Glutamatergic neuron (in vitro differentiated cells): ENCODE measurements at regions not wholly inside any gene's neighbourhood (a gene's known extent, or its start where the extent isn't known, plus 50 kb on each side); places are given as distances from the start of the nearest gene placed in this dataset.

Source experiments
- DNase-seq: peaks from one replicate; pipeline ENCODE4 v3.0.0; 2022
- H3K27ac Mint-ChIP-seq: one replicate; pipeline ENCODE4 v1.8.0; 2020; ENCODE audit warnings: mild to moderate bottlenecking, mixed read lengths, inconsistent platforms; ENCODE audit not compliant: unreplicated experiment
- H3K27me3 Mint-ChIP-seq: one replicate; pipeline ENCODE4 v1.8.0; 2020; ENCODE audit warnings: mild to moderate bottlenecking, moderate library complexity, mixed read lengths, inconsistent platforms; ENCODE audit not compliant: unreplicated experiment
- H3K36me3 Mint-ChIP-seq: one replicate; pipeline ENCODE4 v1.8.0; 2020; ENCODE audit warnings: mild to moderate bottlenecking, mixed read lengths, inconsistent platforms; ENCODE audit not compliant: unreplicated experiment
- H3K4me1 Mint-ChIP-seq: one replicate; pipeline ENCODE4 v1.8.0; 2020; ENCODE audit warnings: mild to moderate bottlenecking, low read depth, mixed read lengths, inconsistent platforms; ENCODE audit not compliant: unreplicated experiment
- H3K4me3 Mint-ChIP-seq: one replicate; pipeline ENCODE4 v1.8.0; 2020; ENCODE audit warnings: mild to moderate bottlenecking, mixed read lengths, inconsistent platforms; ENCODE audit not compliant: unreplicated experiment
- H3K9me3 Mint-ChIP-seq: one replicate; pipeline ENCODE4 v1.8.0; 2020; ENCODE audit warnings: mild to moderate bottlenecking, moderate library complexity, mixed read lengths, inconsistent platforms; ENCODE audit not compliant: unreplicated experiment
- TF ChIP-seq, protein P1 (sequence below): fragments of 200-600 bp; sonication (generic); IDR thresholded peaks from one replicate; pipeline ENCODE4 v1.5.0; 2021; ENCODE audit not compliant: partially characterized antibody, unreplicated experiment

DNA sequence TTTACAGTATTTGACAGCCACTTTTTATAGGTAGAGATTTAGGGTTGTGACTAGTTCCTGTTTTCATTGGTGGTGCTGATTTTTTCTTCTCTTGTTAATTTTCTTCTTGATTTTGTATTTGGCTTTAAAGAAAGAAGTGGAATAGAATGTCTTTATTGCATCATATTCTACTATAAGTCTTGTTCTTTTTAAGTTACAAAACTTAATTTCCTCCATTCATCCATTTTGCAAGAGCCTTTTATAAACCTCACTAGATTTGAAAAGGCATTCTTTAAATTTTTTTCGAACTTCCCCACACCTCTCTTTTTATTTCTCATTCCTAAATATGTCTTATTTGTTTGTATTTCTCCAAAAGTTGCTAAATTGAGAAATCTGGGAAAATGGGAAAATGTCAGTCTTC is 1368.6 kb upstream of the ADGRL4 start:
- Mint-ChIP-seq H3K4me1 (no peaks in the 10 kb centered on the region), H3K9me3 (no peaks in the 10 kb centered on the region), H3K36me3 (no peaks in the 10 kb centered on the region), H3K27me3 (peaks cover 1% of the 10 kb centered on the region), H3K27ac (no peak overlapping the region), H3K4me3 (no peak overlapping the region)
- no peak for DNase-seq
- TF ChIP-seq, protein P1, sequence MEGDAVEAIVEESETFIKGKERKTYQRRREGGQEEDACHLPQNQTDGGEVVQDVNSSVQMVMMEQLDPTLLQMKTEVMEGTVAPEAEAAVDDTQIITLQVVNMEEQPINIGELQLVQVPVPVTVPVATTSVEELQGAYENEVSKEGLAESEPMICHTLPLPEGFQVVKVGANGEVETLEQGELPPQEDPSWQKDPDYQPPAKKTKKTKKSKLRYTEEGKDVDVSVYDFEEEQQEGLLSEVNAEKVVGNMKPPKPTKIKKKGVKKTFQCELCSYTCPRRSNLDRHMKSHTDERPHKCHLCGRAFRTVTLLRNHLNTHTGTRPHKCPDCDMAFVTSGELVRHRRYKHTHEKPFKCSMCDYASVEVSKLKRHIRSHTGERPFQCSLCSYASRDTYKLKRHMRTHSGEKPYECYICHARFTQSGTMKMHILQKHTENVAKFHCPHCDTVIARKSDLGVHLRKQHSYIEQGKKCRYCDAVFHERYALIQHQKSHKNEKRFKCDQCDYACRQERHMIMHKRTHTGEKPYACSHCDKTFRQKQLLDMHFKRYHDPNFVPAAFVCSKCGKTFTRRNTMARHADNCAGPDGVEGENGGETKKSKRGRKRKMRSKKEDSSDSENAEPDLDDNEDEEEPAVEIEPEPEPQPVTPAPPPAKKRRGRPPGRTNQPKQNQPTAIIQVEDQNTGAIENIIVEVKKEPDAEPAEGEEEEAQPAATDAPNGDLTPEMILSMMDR = no peak

DNA sequence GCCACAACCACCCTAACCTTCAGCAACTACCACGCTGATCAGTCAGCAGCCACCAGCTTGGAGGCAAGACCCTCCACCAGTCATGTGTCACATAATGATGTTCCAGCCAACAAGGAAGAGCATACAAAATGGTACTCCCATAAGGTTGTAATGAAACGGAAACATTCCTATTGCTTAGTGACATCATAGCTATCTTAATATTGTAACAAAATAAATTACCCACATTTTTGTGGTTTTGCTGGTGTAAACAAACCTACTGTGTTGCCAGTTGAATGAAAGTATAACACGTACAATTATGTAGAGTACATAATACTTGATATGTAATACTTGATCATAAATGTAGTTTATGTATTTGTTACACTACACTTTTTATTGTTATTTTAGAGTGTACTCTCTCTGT is 1363.2 kb upstream of the ADGRL4 start:
- no peaks in the 10 kb centered on the region for H3K36me3 Mint-ChIP-seq
- no peak for DNase-seq
- peaks cover 2% of the 10 kb centered on the region for H3K9me3 Mint-ChIP-seq
- TF ChIP-seq, protein P1 = no peak
- no peaks in the 10 kb centered on the region for H3K27me3 Mint-ChIP-seq
- no peak overlapping the region for H3K27ac Mint-ChIP-seq
- no peak overlapping the region for H3K4me3 Mint-ChIP-seq
- H3K4me1 Mint-ChIP-seq = peaks cover 6% of the 10 kb centered on the region

DNA sequence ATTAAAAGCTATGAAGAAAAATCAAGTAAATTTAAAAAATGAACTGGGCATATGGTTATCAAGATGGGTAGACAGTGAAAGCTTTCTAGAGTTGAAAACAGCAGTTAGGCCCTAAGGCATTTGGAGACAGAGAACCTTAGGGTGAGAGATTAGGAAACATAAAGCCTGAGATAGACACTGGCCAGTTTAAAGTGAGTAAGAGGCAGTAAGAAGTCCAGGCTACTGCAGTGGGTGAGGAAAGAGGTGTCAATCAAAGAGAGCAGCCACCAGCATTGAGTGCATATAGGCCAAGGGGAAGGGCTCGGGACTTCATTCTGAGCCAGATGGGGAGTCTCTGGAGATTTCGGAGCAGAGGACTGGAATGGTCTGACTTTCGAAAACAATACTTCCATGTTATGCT is 1360.5 kb upstream of the ADGRL4 start:
- Mint-ChIP-seq H3K4me1 (peaks cover 6% of the 10 kb centered on the region), H3K36me3 (no peaks in the 10 kb centered on the region), H3K9me3 (peaks cover 2% of the 10 kb centered on the region), H3K4me3 (no peak overlapping the region), H3K27me3 (no peaks in the 10 kb centered on the region), H3K27ac (no peak overlapping the region)
- DNase-seq = no peak
- TF ChIP-seq, protein P1 = no peak

DNA sequence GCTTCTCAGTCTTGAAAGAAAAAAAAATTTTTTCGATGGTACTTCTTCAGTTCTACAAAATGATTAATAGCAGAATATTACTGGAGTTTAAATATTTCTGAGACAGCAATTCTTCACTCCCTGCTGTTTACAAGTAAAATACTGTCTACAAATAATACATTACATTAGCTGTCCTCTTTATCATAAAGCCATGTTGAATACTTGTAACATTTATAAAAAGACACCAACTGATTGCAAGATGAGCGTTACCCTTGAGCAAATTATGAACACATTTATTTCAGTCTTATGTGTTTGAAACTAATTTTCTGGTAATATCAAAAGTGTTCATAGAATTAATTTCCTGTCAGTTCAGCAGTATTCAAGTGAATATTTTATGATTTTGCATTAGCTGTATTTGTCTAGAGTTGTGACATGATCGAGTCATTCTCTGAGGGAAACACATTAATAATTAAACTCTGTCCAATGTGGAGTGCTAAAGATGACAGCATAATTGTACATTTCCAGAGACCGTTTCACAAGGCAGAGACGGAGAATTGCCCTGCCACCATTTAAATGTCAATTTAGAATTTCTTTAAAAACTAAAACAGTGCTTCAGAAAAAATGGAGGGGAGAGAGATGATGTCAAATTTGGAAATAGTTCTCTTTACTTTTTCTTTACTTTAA is 1359.0 kb upstream of the ADGRL4 start:
- TF ChIP-seq, protein P1 = no peak
- peaks cover 6% of the 10 kb centered on the region for H3K4me1 Mint-ChIP-seq
- no peaks in the 10 kb centered on the region for H3K27me3 Mint-ChIP-seq
- no peak overlapping the region for H3K4me3 Mint-ChIP-seq
- no peak for DNase-seq
- H3K27ac Mint-ChIP-seq = no peak overlapping the region
- peaks cover 2% of the 10 kb centered on the region for H3K9me3 Mint-ChIP-seq
- no peaks in the 10 kb centered on the region for H3K36me3 Mint-ChIP-seq

DNA sequence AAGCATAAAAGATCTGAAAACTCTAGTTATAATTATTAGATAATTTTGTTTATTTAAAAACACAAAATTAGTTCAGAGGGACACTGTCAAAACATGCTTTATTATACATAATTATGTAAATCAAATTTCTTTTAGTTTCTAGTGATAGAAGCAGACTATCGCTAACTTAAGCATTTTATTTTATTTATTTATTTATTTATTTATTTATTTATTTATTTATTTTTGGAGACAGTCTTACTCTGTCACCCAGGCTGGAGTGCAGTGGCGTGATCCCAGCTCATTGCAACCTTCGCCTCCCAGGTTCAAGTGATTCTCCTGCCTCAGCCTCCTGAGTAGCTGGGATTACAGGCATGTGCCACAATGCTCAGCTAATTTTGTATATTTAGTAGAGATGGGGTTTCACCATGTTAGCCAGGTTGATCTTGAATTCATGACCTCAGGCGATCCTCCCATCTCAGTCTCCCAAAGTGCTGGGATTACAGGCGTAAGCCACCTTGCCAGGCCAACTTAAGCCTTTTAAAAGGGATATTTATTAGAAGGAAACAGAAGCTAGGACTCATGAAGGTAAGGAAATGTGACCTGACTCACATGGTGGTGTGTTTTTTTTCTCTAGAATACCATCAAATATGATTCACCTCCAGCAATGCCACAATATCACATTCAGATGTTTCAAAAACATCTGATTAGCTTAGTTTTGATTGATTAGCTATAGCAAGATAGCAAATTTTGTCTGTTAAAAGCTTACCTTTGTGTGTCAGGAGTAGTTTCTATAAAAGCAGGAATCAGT is 1357.4 kb upstream of the ADGRL4 start:
- no peaks in the 10 kb centered on the region for H3K36me3 Mint-ChIP-seq
- H3K4me1 Mint-ChIP-seq = peaks cover 6% of the 10 kb centered on the region
- TF ChIP-seq, protein P1 = no peak
- H3K27ac Mint-ChIP-seq = no peak overlapping the region
- no peaks in the 10 kb centered on the region for H3K9me3 Mint-ChIP-seq
- no peak overlapping the region for H3K4me3 Mint-ChIP-seq
- H3K27me3 Mint-ChIP-seq = no peaks in the 10 kb centered on the region
- no peak for DNase-seq
